Mesenteric fat pad (tissue), 1 donor: ENCODE measurements at regions not wholly inside any gene's neighbourhood (a gene's known extent, or its start where the extent isn't known, plus 50 kb on each side); places are given as distances from the start of the nearest gene placed in this dataset.

Experiments used
- DNase-seq: peaks from one replicate; pipeline ENCODE4 v3.0.0-alpha.2; 2020; ENCODE audit warnings: low spot score
- donor health status: DM: yes; HTN: yes; CAD: no.

GRCh38 chr4:123308667-123309066, 87.9 kb upstream of the SPRY1 start:
- DNase-seq, result no peak

DNA sequence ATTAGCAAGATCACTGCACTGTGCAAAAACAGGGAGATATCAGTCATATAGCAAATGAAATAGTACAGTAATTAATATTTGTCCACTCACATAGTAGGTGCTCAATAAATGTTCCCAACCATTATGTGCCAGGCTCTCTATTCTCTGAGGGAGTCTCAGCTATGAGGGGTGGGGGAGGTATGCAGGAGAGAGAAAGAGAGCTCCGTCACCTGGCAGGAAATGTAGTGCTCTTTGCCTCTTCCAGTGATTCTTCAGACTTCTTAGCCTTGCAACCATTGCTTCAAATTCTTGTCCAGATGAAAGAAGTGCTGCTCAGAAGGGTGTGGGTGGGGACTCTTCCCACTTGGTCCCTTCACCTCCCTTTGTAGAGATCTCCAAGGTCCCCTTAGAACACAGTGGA, 84.5 kb upstream of the SPRY1 start:
- DNase-seq, result no peak

GRCh38 chr4:123312951-123313592, 83.5 kb upstream of the SPRY1 start:
- DNase-seq, result no peak

DNA sequence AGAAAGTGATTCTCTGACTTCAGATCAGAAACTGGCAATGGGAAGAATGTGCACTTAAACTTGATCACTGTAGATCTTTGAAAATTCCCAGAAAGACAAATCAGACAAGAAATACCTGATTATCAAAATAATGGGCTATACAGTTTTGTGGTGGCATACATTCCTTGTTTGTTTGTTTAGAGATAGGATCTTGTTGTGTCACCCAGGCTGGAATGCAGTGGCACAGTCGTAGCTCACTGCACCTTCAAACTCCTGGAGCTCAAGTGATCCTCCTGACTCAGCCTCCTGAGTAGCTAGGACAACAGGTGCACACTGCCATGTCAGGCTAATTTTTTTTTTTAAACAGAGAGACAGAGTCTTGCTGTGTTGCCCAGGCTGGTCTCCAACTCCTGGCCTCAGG, 81.0 kb upstream of the SPRY1 start:
- DNase-seq, result no peak

GRCh38 chr4:123317211-123317610, 79.4 kb upstream of the SPRY1 start:
- DNase-seq, result no peak

- DNase-seq, result no peak
These were observed 77.0 kb upstream of the SPRY1 start for GRCh38 chr4:123319639-123320038.

DNA sequence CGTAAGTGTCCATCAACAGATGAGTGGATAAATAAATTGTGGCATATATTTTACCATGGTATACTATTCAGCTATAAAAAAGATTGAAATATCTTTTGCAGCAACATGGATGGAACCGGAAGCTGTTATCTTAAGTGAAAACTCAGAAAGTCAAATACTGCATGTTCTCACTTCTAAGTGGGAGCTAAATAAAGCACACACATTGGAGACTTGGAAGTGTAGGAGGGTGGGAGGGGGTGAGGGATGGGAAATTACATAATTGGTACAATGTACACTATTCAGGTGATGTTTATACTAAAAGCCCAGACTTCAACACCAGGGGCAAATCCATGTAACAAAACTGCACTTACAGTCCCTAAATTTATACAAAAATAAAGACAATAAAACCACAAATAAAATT, 72.6 kb upstream of the SPRY1 start:
- DNase-seq, result no peak

DNA sequence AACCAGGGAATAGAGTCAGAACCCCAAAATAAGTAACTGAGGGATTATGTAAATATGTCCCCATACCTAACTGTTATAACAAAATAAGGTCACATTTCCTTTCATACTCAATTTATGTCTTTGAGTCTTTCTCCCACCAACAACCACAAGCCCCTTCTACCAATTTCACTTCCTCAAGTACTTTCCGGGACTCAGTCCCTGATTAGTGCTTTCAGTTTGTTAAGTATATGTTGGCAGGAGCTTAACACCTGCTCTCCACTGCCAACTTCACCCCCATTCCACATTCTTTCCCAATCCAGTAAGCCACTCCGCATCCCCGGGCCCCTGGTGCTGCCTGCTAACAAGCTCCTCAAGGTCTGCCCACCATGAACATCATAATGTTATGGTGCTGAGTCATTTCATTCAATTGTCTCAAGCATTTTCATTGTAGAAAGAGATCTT, 71.3 kb upstream of the SPRY1 start:
- DNase-seq, result no peak

DNA sequence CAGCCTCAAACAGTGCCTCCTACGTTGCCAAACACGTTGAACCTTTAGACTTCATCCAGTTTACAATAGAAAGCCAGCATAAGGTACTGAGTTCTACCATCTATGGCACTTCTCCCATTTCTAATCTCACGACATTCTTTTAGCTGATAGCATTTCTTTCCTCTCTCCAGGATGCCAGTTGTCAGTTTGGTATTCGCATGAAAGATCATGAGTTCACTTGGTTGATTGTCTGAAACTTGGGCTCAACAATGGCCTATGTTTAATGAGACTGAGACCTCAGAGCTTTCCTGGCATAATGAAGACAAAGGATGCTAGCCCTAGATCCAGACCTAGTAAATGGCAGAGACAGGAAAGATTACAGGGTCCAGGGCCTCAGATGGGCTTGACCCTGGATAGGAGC, 69.2 kb upstream of the SPRY1 start:
- DNase-seq, result no peak

- no peak for DNase-seq
These were observed 68.7 kb upstream of the SPRY1 start for GRCh38 chr4:123327846-123328429.

- DNase-seq, result no peak
These were observed 57.9 kb upstream of the SPRY1 start for GRCh38 chr4:123338715-123339114.

DNA sequence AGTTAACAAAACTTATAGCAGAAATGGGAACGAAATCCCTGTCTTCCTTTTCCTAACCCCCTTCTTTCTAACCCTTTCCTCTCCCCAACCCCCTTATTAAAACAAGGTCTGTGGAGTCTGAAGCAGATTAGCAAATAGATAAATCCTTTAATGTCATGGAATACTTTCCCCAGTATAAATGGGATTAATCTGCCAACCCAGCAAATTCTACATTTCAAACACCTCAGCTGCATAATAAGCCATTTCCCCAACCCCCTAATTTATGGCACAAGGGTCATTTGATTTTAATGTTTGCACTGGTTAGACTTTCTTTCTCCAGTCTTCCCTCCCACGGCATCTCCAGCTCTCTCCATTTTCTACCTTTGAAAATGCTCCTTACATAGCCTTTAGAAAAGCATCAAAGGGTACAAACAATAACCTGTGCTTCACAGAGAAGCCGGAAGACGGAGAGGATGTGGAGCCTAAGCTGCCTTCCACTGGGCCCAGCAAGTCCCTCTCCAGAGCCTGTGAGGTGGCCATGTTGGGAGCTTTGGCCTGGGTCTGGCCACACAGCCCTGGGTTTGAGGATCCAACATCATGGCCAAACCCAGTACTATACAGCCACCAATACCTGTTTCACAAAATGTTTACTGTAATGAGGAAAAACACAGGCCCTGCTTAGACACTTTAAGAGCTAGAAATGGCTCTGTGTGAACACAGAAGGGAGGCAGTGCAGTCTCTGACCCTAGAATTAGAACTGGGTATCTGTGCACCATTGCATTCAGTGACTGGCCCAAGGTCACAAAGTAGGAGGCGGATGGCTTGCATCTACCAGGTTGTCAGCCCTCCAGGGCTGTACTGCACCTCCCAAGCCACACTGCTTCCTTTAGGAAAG, 56.9 kb upstream of the SPRY1 start:
- no peak for DNase-seq

GRCh38 chr4:123340381-123340701, 56.3 kb upstream of the SPRY1 start:
- no peak for DNase-seq

GRCh38 chr4:123342498-123342897, 54.1 kb upstream of the SPRY1 start:
- DNase-seq, result no peak

DNA sequence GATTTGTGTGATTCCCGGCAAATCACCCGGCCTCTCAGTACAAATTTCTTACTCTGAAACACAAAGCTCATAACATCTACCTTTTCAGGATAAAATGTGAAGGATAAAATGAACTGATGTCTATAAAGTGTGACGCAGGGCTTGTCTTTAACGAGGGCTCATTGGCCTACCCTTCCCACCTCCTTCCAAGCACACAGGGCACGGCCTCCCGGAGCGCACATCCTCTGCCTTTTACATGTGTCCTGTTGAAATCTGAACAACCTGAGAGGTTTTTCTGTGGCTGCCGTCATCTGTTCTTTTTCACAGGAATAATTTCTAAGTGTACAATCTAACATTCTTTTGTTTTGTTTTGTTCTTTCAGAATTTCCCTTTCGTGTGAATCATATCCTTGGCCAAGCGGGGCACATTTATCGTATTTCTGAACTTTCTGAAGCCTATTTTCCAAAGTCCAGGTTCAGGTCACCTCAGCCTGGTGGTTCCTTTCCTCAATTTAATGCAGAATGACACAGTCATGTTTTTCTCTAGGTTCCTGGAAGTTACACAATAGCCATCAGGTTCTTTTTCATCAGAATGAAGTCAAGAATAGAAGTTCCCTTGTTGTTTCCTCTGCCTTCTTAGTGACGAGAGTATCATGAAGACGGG, 53.1 kb upstream of the SPRY1 start:
- no peak for DNase-seq

- no peak for DNase-seq
These were observed 51.3 kb upstream of the SPRY1 start for GRCh38 chr4:123345137-123345934.

- no peak for DNase-seq
These were observed 50.7 kb upstream of the SPRY1 start for GRCh38 chr4:123345935-123346300.

DNA sequence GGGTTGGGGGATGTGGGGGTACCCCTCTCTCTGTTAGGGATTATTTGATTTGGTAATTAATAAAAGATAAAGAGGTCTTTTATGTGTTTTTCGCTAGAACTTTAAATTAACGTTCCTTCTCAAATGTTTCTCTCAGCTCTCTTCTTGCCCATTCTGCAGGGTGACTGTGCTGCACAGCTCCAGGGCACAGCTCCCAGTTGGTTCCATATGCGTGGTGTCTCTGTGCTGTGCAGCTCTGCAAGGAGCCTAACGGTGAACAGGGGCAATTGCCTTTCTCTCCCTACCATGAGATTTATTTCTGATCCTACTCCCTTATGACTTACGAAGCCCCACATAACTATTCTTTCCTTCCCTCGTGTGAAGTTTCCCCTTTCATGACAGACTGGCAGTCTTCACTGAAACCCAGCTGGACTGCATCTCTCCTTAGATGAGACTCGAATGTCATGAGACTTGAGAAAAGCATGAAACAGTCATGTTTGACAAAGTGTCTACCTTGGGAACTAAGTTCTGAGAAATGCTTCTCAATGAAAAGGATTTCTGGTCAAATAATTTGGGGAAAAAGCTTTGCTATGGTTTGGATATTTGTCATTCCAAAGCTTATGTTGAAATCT, 50.2 kb upstream of the SPRY1 start:
- DNase-seq, result no peak
